ENCODE measurements at regions not wholly inside any gene's neighbourhood (a gene's known extent, or its start where the extent isn't known, plus 50 kb on each side); places are given as distances from the start of the nearest gene placed in this dataset.

DNA sequence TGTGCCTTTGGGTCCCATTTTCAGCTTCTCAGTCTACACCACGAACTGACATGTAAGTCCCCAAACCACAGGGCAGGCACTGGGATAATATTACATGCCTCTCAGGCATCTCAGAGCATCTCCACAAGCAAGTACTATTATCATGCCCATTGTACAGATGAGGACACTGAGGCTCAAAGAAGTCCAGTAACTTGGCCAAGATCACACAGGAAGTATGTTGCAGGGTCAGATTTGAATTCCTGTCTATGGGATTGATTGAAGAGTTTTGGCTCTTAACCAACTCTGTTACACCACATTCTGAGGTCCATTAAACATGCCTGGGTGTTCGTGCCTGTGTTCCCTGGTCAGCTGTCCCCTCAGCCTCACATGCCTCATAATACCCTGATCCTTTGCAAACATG, 319.8 kb downstream of the FOXO1 start:
- H3K36me3 ChIP-seq (ENCODE audit: control insufficient read depth in 2 of 2, insufficient read depth in 2 of 2, low read length in 1 of 2), result no peaks in the 10 kb centered on the region
- WGBS (ENCODE audit: insufficient coverage, insufficient replicate concordance, low lambda C conversion rate, missing lambda C conversion rate), result 0% methylated on average over 2 of the region's 2 CpGs
- SMC1A ChIA-PET (ENCODE audit: uncharacterized antibody, unreplicated experiment), result interaction anchor here (1.5 kb wide), 1 partner anchor 10 kb away, joined by 5 read pairs; no protein-coding TSS in a partner anchor
- in situ Hi-C loops (cut with MboI) (no loop called here), intact Hi-C loops (cut with micrococcal nuclease; ENCODE audit: unreplicated experiment) (no loop called here)
- no peak overlapping the region for H3K27ac ChIP-seq (ENCODE audit: control insufficient read depth, insufficient read depth)
- POLR2A ChIA-PET, result no interaction called here
- RAD21 ChIA-PET (ENCODE audit: unreplicated experiment), result no interaction called here
- no peak overlapping the region for H3K4me2 ChIP-seq (ENCODE audit: control insufficient read depth, insufficient read depth)
- peaks cover 11% of the 10 kb centered on the region for H3K4me1 ChIP-seq (ENCODE audit: control insufficient read depth, insufficient read depth, low read length)
- CTCF ChIA-PET, result interaction anchor here (0.6 kb wide), 1 partner anchor 105 kb away, joined by 3 read pairs; no protein-coding TSS in a partner anchor
- H3K9me3 ChIP-seq (replicated peaks; ENCODE audit: control insufficient read depth, insufficient read depth, low read length), result no peaks in the 10 kb centered on the region
- H3K9ac ChIP-seq (ENCODE audit: control insufficient read depth, insufficient read depth, low read length), result no peak overlapping the region
- no TSS peak for BruUV-seq (replicated peaks)
- ATAC-seq, result no peak
- no peaks in the 10 kb centered on the region for H3K79me2 ChIP-seq (ENCODE audit: control insufficient read depth, insufficient read depth, low read length)
- peaks cover 0 to 3% of the 10 kb centered on the region in 2 experiments; a peak in 1 of 4 replicates for H3K27me3 ChIP-seq (replicated peaks in 1 of 2; ENCODE audit: control insufficient read depth in 2 of 2, insufficient read depth in 2 of 2, low read length in 1 of 2)
- H3K4me3 ChIP-seq, result no peak overlapping the region
- no peak overlapping the region for H2AFZ ChIP-seq (ENCODE audit: control insufficient read depth, low read depth, low read length)
- no peak for DNase-seq (ENCODE audit: low read depth, low spot score)
- H4K20me1 ChIP-seq (ENCODE audit: control insufficient read depth, insufficient read depth), result no peaks in the 10 kb centered on the region
- no peak for FAIRE-seq
- TF ChIP-seq ZNF217 (IDR thresholded peaks at IDR 0.05), result no peak
- TF ChIP-seq HCFC1 (IDR thresholded peaks at IDR 0.05; ENCODE audit: low read length), result no peak
- TF ChIP-seq EP300 (IDR thresholded peaks at IDR 0.05; ENCODE audit: borderline replicate concordance in 1 of 2, control insufficient read depth in 1 of 2, low read depth in 2 of 2, low read length in 2 of 2), result no peak
- TF ChIP-seq, protein P1, sequence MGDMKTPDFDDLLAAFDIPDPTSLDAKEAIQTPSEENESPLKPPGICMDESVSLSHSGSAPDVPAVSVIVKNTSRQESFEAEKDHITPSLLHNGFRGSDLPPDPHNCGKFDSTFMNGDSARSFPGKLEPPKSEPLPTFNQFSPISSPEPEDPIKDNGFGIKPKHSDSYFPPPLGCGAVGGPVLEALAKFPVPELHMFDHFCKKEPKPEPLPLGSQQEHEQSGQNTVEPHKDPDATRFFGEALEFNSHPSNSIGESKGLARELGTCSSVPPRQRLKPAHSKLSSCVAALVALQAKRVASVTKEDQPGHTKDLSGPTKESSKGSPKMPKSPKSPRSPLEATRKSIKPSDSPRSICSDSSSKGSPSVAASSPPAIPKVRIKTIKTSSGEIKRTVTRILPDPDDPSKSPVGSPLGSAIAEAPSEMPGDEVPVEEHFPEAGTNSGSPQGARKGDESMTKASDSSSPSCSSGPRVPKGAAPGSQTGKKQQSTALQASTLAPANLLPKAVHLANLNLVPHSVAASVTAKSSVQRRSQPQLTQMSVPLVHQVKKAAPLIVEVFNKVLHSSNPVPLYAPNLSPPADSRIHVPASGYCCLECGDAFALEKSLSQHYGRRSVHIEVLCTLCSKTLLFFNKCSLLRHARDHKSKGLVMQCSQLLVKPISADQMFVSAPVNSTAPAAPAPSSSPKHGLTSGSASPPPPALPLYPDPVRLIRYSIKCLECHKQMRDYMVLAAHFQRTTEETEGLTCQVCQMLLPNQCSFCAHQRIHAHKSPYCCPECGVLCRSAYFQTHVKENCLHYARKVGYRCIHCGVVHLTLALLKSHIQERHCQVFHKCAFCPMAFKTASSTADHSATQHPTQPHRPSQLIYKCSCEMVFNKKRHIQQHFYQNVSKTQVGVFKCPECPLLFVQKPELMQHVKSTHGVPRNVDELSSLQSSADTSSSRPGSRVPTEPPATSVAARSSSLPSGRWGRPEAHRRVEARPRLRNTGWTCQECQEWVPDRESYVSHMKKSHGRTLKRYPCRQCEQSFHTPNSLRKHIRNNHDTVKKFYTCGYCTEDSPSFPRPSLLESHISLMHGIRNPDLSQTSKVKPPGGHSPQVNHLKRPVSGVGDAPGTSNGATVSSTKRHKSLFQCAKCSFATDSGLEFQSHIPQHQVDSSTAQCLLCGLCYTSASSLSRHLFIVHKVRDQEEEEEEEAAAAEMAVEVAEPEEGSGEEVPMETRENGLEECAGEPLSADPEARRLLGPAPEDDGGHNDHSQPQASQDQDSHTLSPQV (IDR thresholded peaks at IDR 0.05), result no peak
- TF ChIP-seq MXI1 (IDR thresholded peaks at IDR 0.05; ENCODE audit: low read depth, low read length), result no peak
- no peak for TF ChIP-seq EGR1 (IDR thresholded peaks at IDR 0.05; ENCODE audit: borderline replicate concordance in 1 of 2, low read depth in 2 of 2, low read length in 2 of 2)
- TF ChIP-seq SREBF2 (IDR thresholded peaks at IDR 0.05; ENCODE audit: low read length), result no peak
- TF ChIP-seq CBX5 (IDR thresholded peaks at IDR 0.05; ENCODE audit: low read depth), result no peak
- TF ChIP-seq RFX5 (IDR thresholded peaks at IDR 0.05; ENCODE audit: low read depth, low read length), result no peak
- no peak for TF ChIP-seq EZH2 (IDR thresholded peaks at IDR 0.05; ENCODE audit: borderline replicate concordance, control insufficient read depth, low read depth, low read length)
- TF ChIP-seq SIN3A (IDR thresholded peaks at IDR 0.05; ENCODE audit: low read depth, low read length), result no peak
- TF ChIP-seq CBFB (IDR thresholded peaks at IDR 0.05; ENCODE audit: low read depth), result no peak
- TF ChIP-seq, protein P2, sequence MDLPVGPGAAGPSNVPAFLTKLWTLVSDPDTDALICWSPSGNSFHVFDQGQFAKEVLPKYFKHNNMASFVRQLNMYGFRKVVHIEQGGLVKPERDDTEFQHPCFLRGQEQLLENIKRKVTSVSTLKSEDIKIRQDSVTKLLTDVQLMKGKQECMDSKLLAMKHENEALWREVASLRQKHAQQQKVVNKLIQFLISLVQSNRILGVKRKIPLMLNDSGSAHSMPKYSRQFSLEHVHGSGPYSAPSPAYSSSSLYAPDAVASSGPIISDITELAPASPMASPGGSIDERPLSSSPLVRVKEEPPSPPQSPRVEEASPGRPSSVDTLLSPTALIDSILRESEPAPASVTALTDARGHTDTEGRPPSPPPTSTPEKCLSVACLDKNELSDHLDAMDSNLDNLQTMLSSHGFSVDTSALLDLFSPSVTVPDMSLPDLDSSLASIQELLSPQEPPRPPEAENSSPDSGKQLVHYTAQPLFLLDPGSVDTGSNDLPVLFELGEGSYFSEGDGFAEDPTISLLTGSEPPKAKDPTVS (IDR thresholded peaks at IDR 0.05; ENCODE audit: low read depth, low read length), result no peak
- TF ChIP-seq CHD2 (IDR thresholded peaks at IDR 0.05; ENCODE audit: borderline replicate concordance, low read depth, low read length), result no peak
- no peak for TF ChIP-seq BMI1 (IDR thresholded peaks at IDR 0.05; ENCODE audit: borderline replicate concordance)
- no peak for TF ChIP-seq NBN (IDR thresholded peaks at IDR 0.05)
- no peak for TF ChIP-seq BCLAF1 (IDR thresholded peaks at IDR 0.05)
